Heart left ventricle (tissue), 16 donors: ENCODE measurements at regions not wholly inside any gene's neighbourhood (a gene's known extent, or its start where the extent isn't known, plus 50 kb on each side); places are given as distances from the start of the nearest gene placed in this dataset.

ENCODE experiments used
- ATAC-seq, 4 donors: fragments of 200-7000 bp; cut with Tn5 transposase; one replicate each; pipeline ENCODE4 v1.9.1; 2020 to 2022; ENCODE audit warnings: moderate library complexity in 4 of 4, mild to moderate bottlenecking in 3 of 4, moderate number of reproducible peaks in 1 of 4
- DNase-seq, 5 donors: peaks; one replicate each; pipeline ENCODE4 v3.0.0-alpha.2; 2020
- H3K27ac ChIP-seq, 12 donors: fragments of 200-600 bp; sonication (generic) in 4 of 12; one replicate each; pipeline versions ENCODE4 v1.5.0 to v1.8.0; 2016 to 2022; ENCODE audit warnings: mild to moderate bottlenecking in 2 of 12
- H3K27me3 ChIP-seq, 9 donors: fragments of 200-600 bp; sonication (generic) in 2 of 9; one replicate each; pipeline versions ENCODE4 v1.5.1 to v1.8.0; 2016 to 2022; ENCODE audit warnings: mild to moderate bottlenecking in 3 of 9
- H3K36me3 ChIP-seq, 9 donors: fragments of 200-600 bp; sonication (generic) in 2 of 9; one replicate each; pipeline versions ENCODE4 v1.5.0 to v1.8.0; 2018 to 2022; ENCODE audit warnings: mild to moderate bottlenecking in 2 of 9
- H3K4me1 ChIP-seq, 12 donors: fragments of 200-600 bp; sonication (generic) in 4 of 12; one replicate each; pipeline versions ENCODE4 v1.5.0 to v1.8.0; 2016 to 2022; ENCODE audit warnings: mild to moderate bottlenecking in 3 of 12
- H3K4me3 ChIP-seq, 12 donors: fragments of 200-600 bp; sonication (generic) in 4 of 12; one replicate each; pipeline versions ENCODE4 v1.5.0 to v1.8.0; 2017 to 2022; ENCODE audit warnings: mild to moderate bottlenecking in 9 of 12, moderate library complexity in 4 of 12
- H3K9me3 ChIP-seq, 12 donors: fragments of 200-600 bp; sonication (generic) in 4 of 12; one replicate each; pipeline versions ENCODE4 v1.5.0 to v1.8.0; 2016 to 2022; ENCODE audit warnings: mild to moderate bottlenecking in 1 of 12
- POLR2A ChIP-seq, 2 donors: fragments of 450-650 bp; IDR thresholded peaks; one replicate each; pipeline ENCODE4 v1.6.1; 2017; ENCODE audit warnings: antibody characterized with exemption in 2 of 2, mild to moderate bottlenecking in 2 of 2, moderate library complexity in 2 of 2
- WGBS, 4 donors: extraction: QIAGEN DNeasy Blood & Tissue Kit in 2 of 4; methylation state at CpG; one replicate each; pipeline versions ENCODE4 v1.1.5 to v1.1.7; 2013 to 2018; 5-methylcytosine and 5-hydroxymethylcytosine counted together
- intact Hi-C, 10 donors: fragments of 100-400 bp; cut with DNase I; formaldehyde crosslinking; loops; one replicate each; pipeline versions ENCODE4 v1.11.1 to v1.14.2; 2022
- TF ChIP-seq, protein P1 (sequence below), 12 donors: fragments of 200-600 bp; sonication (generic) in 4 of 12; IDR thresholded peaks; one replicate each; pipeline versions ENCODE4 v1.5.0 to v1.8.0; 2018 to 2022; ENCODE audit warnings: antibody characterized with exemption in 12 of 12, mild to moderate bottlenecking in 5 of 12
- donor health status: ischemic (EF 13 %, LVEDD 7.1; RV severe dilation, severe dysfunction).
- donor health status: healthy with polysubstance abuse.
- donor health status: DM: no; HTN: yes; CAD: no.
- donor health status: DM: no; HTN: no; CAD: no.
- donor health status: ischemic (EF 25% LVEDD 6.9; RV normal size, moderate dysfunction).
- donor health status: ischemic (EF 25% LVEDD 5.7; RV mildly dilated, moderate dysfunction).
- donor health status: healthy.
- donor health status: DM: yes; HTN: yes; CAD: no.
- donor health status: ischemic (EF 35%, LVEDD 5.7; RV mildly dilated, moderate dysfunction).
- donor health status: nonischemic (EF 11% LVEDD 7.7; RV severe dilation, severe dysfunction).
- donor health status: DM: yes; HTN: yes; CAD: no.
- donor health status: PGD.
- donor health status: ischemic (EF 29% LVEDD 5.4; RV normal size, mild dysfunction).
- donor health status: nonischemic (EF 23%, LVEDD 6.1; RV moderate dilation, normal function).

DNA sequence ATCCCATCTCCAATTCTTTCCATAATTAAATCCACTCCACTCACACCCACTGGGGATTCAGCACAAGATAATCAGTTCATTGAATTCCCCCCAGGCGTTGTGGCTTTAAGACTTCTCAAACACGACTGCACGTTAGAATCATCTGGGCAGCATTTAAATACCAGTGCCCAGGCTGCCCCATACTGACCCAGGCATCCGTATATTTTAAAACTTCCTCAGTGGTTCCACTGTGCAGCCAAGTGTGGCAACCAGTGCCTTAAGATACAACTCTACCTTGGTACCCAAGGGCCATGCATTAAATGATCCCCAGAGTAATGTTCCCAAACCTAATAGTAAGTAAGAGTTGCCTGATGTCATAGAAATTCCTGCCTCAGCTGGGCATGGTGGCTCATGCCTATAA lies 54.3 kb upstream of the BZW1 start:
- DNase-seq (no peak), ATAC-seq (no peak)
- Histone ChIP-seq H3K9me3 (no peaks in the 10 kb centered on the region), H3K4me3 (no peak overlapping the region), H3K27ac (no peak overlapping the region), H3K36me3 (no peaks in the 10 kb centered on the region), H3K4me1 (peaks cover 0 to 8% (median 0%) of the 10 kb centered on the region in 12 donors), H3K27me3 (peaks cover 0 to 4% (median 0%) of the 10 kb centered on the region in 9 donors)
- intact Hi-C loops = no loop called here
- no peak for TF ChIP-seq POLR2A (IDR thresholded peaks at IDR 0.05)
- TF ChIP-seq, protein P1, sequence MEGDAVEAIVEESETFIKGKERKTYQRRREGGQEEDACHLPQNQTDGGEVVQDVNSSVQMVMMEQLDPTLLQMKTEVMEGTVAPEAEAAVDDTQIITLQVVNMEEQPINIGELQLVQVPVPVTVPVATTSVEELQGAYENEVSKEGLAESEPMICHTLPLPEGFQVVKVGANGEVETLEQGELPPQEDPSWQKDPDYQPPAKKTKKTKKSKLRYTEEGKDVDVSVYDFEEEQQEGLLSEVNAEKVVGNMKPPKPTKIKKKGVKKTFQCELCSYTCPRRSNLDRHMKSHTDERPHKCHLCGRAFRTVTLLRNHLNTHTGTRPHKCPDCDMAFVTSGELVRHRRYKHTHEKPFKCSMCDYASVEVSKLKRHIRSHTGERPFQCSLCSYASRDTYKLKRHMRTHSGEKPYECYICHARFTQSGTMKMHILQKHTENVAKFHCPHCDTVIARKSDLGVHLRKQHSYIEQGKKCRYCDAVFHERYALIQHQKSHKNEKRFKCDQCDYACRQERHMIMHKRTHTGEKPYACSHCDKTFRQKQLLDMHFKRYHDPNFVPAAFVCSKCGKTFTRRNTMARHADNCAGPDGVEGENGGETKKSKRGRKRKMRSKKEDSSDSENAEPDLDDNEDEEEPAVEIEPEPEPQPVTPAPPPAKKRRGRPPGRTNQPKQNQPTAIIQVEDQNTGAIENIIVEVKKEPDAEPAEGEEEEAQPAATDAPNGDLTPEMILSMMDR (IDR thresholded peaks at IDR 0.05) = no peak
- 64 to 70% (median 68%) methylated on average over 4 of the region's 4 CpGs for WGBS, 4 donors

- TF ChIP-seq, protein P1 (IDR thresholded peaks at IDR 0.05) = no peak
- TF ChIP-seq POLR2A (IDR thresholded peaks at IDR 0.05) = no peak
- Histone ChIP-seq H3K36me3 (no peaks in the 10 kb centered on the region), H3K4me1 (peaks cover 0 to 8% (median 0%) of the 10 kb centered on the region in 12 donors), H3K4me3 (no peak overlapping the region), H3K27me3 (peaks cover 0 to 4% (median 0%) of the 10 kb centered on the region in 9 donors), H3K27ac (no peak overlapping the region), H3K9me3 (no peaks in the 10 kb centered on the region)
- 81 to 89% (median 86%) methylated on average over 4 of the region's 4 CpGs for WGBS, 4 donors
- intact Hi-C loops = no loop called here
- DNase-seq = no peak
- ATAC-seq = no peak
Measured at GRCh38 chr2:200758341-200758740, 53.4 kb upstream of the BZW1 start.

DNA sequence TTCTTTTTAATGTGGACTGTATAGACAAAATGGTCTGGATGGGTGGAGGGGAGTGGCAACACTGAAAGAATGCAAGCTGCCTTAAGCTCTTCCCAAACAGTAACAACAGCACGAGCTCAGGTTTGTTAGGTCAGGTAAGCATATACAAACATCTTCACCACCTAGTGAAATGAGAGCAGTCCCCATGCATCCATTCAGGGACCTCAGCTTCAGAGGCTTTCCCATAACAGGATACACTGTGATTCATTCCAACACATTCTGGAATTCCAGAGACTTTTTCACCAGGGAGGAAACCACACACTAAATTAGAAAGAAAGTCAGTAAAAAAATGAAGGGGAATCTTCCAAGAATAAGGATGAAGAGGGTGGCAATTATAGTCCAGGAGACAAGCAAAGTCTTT lies 50.4 kb upstream of the BZW1 start:
- intact Hi-C loops = no loop called here
- Histone ChIP-seq H3K36me3 (no peaks in the 10 kb centered on the region), H3K27ac (no peak overlapping the region), H3K9me3 (no peaks in the 10 kb centered on the region), H3K4me3 (no peak overlapping the region), H3K27me3 (peaks cover 0 to 4% (median 0%) of the 10 kb centered on the region in 9 donors), H3K4me1 (peaks cover 0 to 17% (median 8%) of the 10 kb centered on the region in 12 donors)
- TF ChIP-seq, protein P1 (IDR thresholded peaks at IDR 0.05) = no peak
- no peak for TF ChIP-seq POLR2A (IDR thresholded peaks at IDR 0.05)
- ATAC-seq (no peak), DNase-seq (no peak)
- WGBS, 4 donors = 51 to 69% (median 56%) methylated on average over 1 of the region's 1 CpG
